GM21526 (cell line): ENCODE measurements at regions not wholly inside any gene's neighbourhood (a gene's known extent, or its start where the extent isn't known, plus 50 kb on each side); places are given as distances from the start of the nearest gene placed in this dataset.

Experiments used
- ATAC-seq: cut with Tn5 transposase; IDR thresholded peaks from one replicate; pipeline ENCODE4 v1.9.1; 2021; ENCODE audit warnings: moderate library complexity; ENCODE audit not compliant: unreplicated experiment, low FRiP score

- no peak for ATAC-seq
These were observed 193.4 kb upstream of the TUT7 start for GRCh38 chr9:86547571-86547970.

- no peak for ATAC-seq
These were observed 192.5 kb upstream of the TUT7 start for GRCh38 chr9:86546712-86547111.

- ATAC-seq: no peak
These were observed 190.9 kb upstream of the TUT7 start for GRCh38 chr9:86545090-86545489.

GRCh38 chr9:86541014-86541570, 186.9 kb upstream of the TUT7 start:
- ATAC-seq: no peak

- ATAC-seq: no peak
These were observed 181.3 kb upstream of the TUT7 start for GRCh38 chr9:86535406-86535915.

GRCh38 chr9:86534572-86535258, 180.5 kb upstream of the TUT7 start:
- ATAC-seq: no peak

DNA sequence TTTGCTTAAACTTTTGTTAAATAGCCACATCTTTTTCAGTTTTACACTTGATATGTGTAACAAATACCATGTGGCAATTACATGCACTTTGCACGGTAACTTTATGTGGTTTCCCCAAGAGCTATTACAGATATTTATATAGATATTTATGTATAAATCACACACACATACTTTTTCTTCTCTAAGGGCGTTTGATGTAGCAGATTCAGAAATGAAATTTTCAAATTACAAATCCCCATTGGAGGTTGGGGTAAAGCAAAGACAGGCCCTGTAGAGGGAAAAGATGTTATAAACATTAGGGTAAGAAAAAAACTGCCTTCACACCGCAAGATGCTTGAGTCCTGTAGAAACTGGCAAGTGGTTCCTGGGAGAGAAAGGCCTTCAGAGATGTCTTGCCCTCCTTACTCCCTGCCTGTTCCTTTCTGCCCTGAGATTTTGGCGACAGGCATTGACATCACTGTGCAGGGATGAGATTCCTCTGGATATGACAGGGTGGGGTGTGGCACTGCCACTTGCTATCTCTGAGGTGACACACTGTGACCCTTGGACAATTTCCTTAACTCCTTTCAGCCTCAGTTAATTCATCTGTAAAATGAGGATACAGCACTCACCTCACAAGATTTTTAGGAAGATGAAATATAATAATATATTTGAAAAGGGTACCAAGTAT, 177.9 kb upstream of the TUT7 start:
- ATAC-seq: no peak

DNA sequence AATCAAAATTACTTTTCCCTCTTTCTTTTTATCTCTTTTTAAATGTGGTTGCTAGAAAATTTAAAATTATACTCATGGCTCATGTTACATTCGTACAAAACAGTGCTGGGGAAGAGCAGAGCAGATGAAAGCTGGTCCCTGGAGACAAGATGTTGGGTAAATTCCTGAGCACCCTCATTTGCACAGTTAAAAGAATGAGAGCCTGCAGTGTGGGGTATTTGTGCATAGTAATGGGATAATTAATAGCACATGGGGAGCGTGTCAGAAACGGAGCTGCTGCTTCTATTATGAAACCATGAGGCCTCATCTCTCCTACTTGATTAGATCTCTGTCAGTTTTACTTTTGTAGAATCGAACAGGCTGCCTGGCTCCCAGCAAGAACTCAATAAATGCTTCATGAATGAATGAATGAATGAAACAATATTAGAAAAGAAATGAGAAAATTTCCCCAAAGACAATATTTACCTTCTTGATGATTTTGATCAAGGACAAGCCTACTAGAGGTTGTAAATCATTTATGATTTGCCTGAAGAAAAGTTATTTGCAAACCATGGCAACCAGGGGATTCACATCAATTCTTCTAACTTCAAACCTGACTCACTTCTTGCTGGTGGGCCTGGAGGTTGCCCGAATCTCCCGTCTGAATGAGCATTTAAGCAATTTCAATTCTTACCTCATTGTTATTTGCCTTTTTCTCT, 177.2 kb upstream of the TUT7 start:
- no peak for ATAC-seq

- ATAC-seq: no peak
These were observed 175.5 kb upstream of the TUT7 start for GRCh38 chr9:86529496-86530275.

- no peak for ATAC-seq
These were observed 171.8 kb upstream of the TUT7 start for GRCh38 chr9:86526021-86526420.

GRCh38 chr9:86525182-86525581, 171.0 kb upstream of the TUT7 start:
- no peak for ATAC-seq

DNA sequence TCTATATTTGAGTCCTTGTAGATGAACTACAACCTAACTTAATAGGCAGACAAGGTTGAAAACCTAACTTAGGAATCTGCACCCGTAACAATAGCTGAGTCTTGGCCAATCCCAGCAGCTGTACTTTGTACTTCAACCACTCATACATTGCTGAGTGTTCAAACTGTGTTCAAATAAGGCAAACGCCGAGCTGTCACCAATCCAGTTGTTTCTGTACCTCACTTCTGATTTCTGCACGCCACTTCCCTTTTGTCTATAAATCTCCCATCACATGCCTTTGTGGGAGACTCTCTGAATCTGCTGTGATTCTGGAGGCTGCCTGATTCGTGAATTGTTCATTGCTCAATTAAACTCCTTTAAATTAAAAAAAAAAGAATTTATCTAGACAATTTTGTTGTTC, 167.8 kb upstream of the TUT7 start:
- ATAC-seq: no peak

DNA sequence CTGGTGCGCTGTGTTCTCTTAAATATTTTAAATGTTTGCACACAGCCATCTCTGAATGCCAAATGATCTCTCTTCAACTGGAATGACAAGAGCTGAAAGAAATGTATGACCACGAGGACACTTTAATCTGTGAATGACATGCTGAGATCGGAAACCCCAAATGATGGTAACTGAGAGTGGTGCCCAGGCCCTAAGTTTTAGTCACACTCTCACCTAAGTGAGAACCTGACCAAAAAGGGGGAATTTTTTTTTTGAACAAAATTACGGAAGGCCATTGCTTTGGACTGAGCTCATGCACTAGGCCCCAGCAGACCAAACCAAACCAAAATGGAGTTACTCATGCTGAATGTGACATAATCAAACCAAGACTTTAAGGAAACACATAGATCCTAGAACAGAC, 167.1 kb upstream of the TUT7 start:
- no peak for ATAC-seq

DNA sequence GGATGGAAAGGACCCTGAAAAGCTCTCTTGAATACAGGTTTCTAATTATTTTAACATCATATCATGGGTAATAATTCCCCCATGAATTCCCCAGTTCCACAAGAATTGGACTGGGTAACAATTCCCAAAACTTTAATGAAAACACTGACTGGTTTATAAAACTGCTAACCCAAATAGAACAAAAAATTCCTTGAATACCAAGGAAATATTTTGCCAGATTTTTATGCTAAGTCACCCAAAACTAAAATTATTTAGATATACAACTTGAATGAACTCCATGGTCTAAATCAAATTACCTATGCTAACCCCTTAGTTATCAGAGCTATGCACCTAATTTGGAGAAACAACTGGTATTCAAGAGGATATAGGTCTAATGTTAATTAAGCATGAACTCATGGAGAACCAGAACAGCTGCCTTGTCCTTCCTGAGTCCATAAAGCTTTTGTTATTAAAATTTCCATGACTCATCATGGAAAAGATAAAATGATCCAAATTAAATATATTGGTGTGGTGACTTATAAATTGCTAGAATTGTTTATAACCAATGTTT, 164.9 kb upstream of the TUT7 start:
- no peak for ATAC-seq

GRCh38 chr9:86517475-86517874, 163.3 kb upstream of the TUT7 start:
- ATAC-seq: no peak

DNA sequence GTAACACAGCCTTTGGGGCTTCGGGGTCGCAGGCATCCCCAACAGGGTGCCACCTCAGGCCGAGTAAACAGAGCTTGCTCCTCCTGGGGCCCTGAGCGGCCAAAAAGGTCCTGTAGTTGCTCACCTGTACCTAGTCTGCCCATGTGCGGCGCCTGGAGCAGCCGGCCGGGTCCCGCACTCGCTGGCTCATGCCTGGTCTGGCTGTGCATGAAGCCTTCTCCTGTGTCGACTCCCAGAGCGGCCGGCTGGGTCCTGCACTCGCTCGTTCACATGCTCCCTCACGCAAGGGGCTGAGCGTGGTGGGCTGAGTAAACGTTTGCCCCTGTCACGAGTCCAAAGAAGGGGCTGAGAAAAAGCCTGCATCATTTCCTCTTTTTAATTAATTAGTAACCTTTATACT, 162.4 kb upstream of the TUT7 start:
- no peak for ATAC-seq

DNA sequence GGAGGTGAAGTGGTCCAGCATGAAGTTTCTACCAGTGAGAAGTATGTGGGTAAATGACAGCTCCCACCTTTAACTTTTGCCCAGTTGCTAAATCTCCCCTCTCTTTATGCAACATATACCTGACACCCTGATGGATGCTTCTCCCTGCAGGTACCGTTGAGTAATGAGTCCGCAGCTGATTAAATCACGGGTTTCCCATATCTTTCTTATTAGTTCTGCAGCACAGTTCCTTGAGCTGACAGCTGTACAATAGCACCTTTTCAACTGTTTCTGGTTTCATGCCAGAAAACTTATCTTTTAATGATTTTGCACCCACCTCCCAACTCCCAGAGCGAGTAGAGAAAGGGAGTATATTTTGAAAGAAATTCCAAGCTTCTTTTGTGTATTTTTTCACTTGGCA, 161.0 kb upstream of the TUT7 start:
- no peak for ATAC-seq

GRCh38 chr9:86513429-86513828, 159.2 kb upstream of the TUT7 start:
- no peak for ATAC-seq

DNA sequence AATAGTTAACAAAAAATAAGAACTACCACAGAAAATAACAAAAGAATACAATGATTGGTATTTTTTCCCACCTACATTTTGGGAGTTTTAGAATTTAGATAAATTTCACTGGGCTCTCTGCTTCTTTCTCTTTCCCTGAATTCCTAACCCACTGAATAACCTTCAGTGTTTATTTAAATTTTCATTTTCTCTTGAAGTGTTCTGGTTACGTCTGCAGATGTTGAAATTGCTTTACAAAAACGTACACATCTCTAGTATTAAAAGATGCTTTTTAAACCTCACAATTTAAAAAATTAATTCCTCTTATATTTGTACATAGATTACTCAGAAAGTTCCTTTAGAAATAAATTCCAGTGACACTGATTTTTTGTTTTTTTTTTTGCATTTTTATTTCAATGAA, 158.7 kb upstream of the TUT7 start:
- ATAC-seq: no peak

- ATAC-seq: no peak
These were observed 157.6 kb upstream of the TUT7 start for GRCh38 chr9:86511614-86512360.
